K562 (cell line): ENCODE measurements at regions not wholly inside any gene's neighbourhood (a gene's known extent, or its start where the extent isn't known, plus 50 kb on each side); places are given as distances from the start of the nearest gene placed in this dataset.

ENCODE experiments used
- ATAC-seq: fragments of 200-7000 bp; cut with Tn5 transposase; 3 replicates; pipeline ENCODE4 v1.9.1; 2020; ENCODE audit warnings: moderate library complexity
- BruUV-seq: library from RNA; stranded (reverse); fragments of 400-500 nt; replicated peaks from 2 replicates; lab custom pipeline; 2021; lab: Mats Ljungman, UMichigan
- CTCF ChIA-PET: fragments of 300-600 bp; formaldehyde crosslinking; extraction: SDS; loops from one replicate; lab custom pipeline; 2021; ENCODE audit warnings: low intra/inter-chr PET ratio; lab: Yijun Ruan, JAX
- POLR2A ChIA-PET: fragments of 300-600, 350-650 bp; sonication (Branson Sonifier 250); formaldehyde crosslinking; extraction: SDS; loops from one replicate; lab custom pipeline; 2021; ENCODE audit warnings: antibody characterized with exemption, inconsistent platforms; lab: Yijun Ruan, JAX
- DNase-seq, 4 experiments: peaks; one replicate each; pipeline versions ENCODE4 v3.0.0 to v3.0.0-alpha.2; 2011 to 2018; ENCODE audit warnings: low spot score in 3 of 4, mixed read lengths in 3 of 4; ENCODE audit errors: extremely low read depth in 1 of 4
- FAIRE-seq: peaks from 2 replicates; lab custom pipeline; 2011; peaks lifted over from hg19 to GRCh38; lab: Jason Lieb, UNC
- H2AFZ ChIP-seq: 2 replicates; pipeline ENCODE4 v1.6.0; 2011; ENCODE audit warnings: low read depth, low read length, control low read depth, inconsistent platforms
- H3K27ac ChIP-seq: fragments of 200-600 bp; 3 replicates; pipeline ENCODE4 v1.8.0; 2011; ENCODE audit warnings: low read depth, mild to moderate bottlenecking, control low read depth, inconsistent platforms, low read length, moderate library complexity, mixed read lengths; ENCODE audit errors: extremely low read depth
- H3K27me3 ChIP-seq, 2 experiments: fragments of 300-600 bp in 1 of 2; 2 replicates in 1 of 2; 3 replicates in 1 of 2; pipeline versions ENCODE4 v1.6.0 to v1.8.0; 2011; ENCODE audit warnings: inconsistent platforms in 2 of 2, low read length in 2 of 2, mild to moderate bottlenecking in 1 of 2, mixed read lengths in 1 of 2, moderate library complexity in 1 of 2; ENCODE audit not compliant: control insufficient read depth in 2 of 2, insufficient read depth in 2 of 2
- H3K36me3 ChIP-seq: fragments of 300-600 bp; 3 replicates; pipeline ENCODE4 v1.8.0; 2011; ENCODE audit warnings: mild to moderate bottlenecking, low read length, inconsistent platforms; ENCODE audit not compliant: control insufficient read depth, insufficient read depth
- H3K4me1 ChIP-seq, 2 experiments: fragments of 200-600 bp in 1 of 2; replicated peaks in 1 of 2; 2 replicates in 1 of 2; 3 replicates in 1 of 2; pipeline versions ENCODE4 v1.5.1 to v1.8.0; 2011; ENCODE audit warnings: inconsistent platforms in 2 of 2, low read length in 2 of 2, mild to moderate bottlenecking in 1 of 2, mixed read lengths in 1 of 2, moderate library complexity in 1 of 2; ENCODE audit not compliant: control insufficient read depth in 2 of 2, insufficient read depth in 2 of 2
- H3K4me2 ChIP-seq: 2 replicates; pipeline ENCODE4 v1.6.1; 2011; ENCODE audit warnings: low read length, control low read depth, inconsistent platforms, mixed read lengths; ENCODE audit not compliant: insufficient read depth
- H3K4me3 ChIP-seq: fragments of 200-600 bp; sonication (generic), shearing (Covaris generic); 2 replicates; pipeline ENCODE4 v1.5.1; 2016; ENCODE audit warnings: control low read depth, inconsistent platforms
- H3K79me2 ChIP-seq: fragments of 200-600 bp; 3 replicates; pipeline ENCODE4 v1.8.0; 2011; ENCODE audit warnings: low read length, inconsistent platforms; ENCODE audit not compliant: control insufficient read depth, insufficient read depth
- H3K9ac ChIP-seq, 2 experiments: 2 replicates each; pipeline versions ENCODE4 v1.6.0 to v1.6.1; 2011; ENCODE audit warnings: low read depth in 2 of 2, low read length in 2 of 2, control low read depth in 1 of 2, inconsistent platforms in 1 of 2, mild to moderate bottlenecking in 1 of 2, mixed read lengths in 1 of 2; ENCODE audit not compliant: insufficient read depth in 1 of 2
- H3K9me1 ChIP-seq: one replicate; pipeline ENCODE4 v1.6.0; 2011; ENCODE audit warnings: inconsistent platforms, mild to moderate bottlenecking, low read length, moderate library complexity; ENCODE audit not compliant: control insufficient read depth, insufficient read depth
- H3K9me3 ChIP-seq: replicated peaks from 2 replicates; pipeline ENCODE4 v1.5.1; 2011; ENCODE audit warnings: low read depth, low read length, inconsistent platforms; ENCODE audit not compliant: control insufficient read depth, insufficient read depth
- H4K20me1 ChIP-seq: replicated peaks from 2 replicates; pipeline ENCODE4 v1.6.1; 2011; ENCODE audit warnings: low read length, inconsistent platforms, mixed read lengths; ENCODE audit not compliant: control insufficient read depth, insufficient read depth
- CREB3 ChIP-seq: fragments of 450-650 bp; conservative IDR thresholded peaks from 2 replicates; pipeline ENCODE4 v1.6.1; 2016; ENCODE audit warnings: missing genetic modification characterization, low read depth, mild to moderate bottlenecking, missing compliant biosample characterization, moderate library complexity
- FOXP1 ChIP-seq: sonication (generic); formaldehyde crosslinking; IDR thresholded peaks from 2 replicates; pipeline ENCODE4 v1.8.0; 2022; ENCODE audit warnings: mild to moderate bottlenecking, missing genetic modification reagents
- GTF3C2 ChIP-seq: IDR thresholded peaks from 3 replicates; pipeline ENCODE4 v1.6.1; 2011; ENCODE audit warnings: borderline replicate concordance, mild to moderate bottlenecking, moderate library complexity; ENCODE audit not compliant: insufficient read length; ENCODE audit errors: extremely low read depth
- HNRNPK ChIP-seq: fragments of 200-400 bp; formaldehyde crosslinking; IDR thresholded peaks from one replicate; pipeline ENCODE4 v1.6.1; 2018; ENCODE audit warnings: mild to moderate bottlenecking, low read depth, low read length; ENCODE audit not compliant: poor library complexity, severe bottlenecking
- LCOR ChIP-seq: sonication (generic); formaldehyde crosslinking; IDR thresholded peaks from 2 replicates; pipeline ENCODE4 v1.8.0; 2022; ENCODE audit warnings: mild to moderate bottlenecking, missing genetic modification reagents
- MIER1 ChIP-seq: fragments of 450-650 bp; IDR thresholded peaks from 2 replicates; pipeline ENCODE4 v1.6.1; 2016; ENCODE audit warnings: antibody characterized with exemption, mild to moderate bottlenecking, low read depth
- MTA3 ChIP-seq: fragments of 450-650 bp; formaldehyde crosslinking; IDR thresholded peaks from 2 replicates; pipeline ENCODE4 v1.6.1; 2017; ENCODE audit warnings: mild to moderate bottlenecking, borderline replicate concordance
- MYBL2 ChIP-seq, 2 experiments: fragments of 450-650 bp in 1 of 2; sonication (generic) in 1 of 2; formaldehyde crosslinking in 1 of 2; IDR thresholded peaks; 2 replicates each; pipeline versions ENCODE4 v1.6.1 to v1.8.1; 2017 to 2022; ENCODE audit warnings: borderline replicate concordance in 1 of 2, inconsistent platforms in 1 of 2, low read depth in 1 of 2, mild to moderate bottlenecking in 1 of 2, missing genetic modification reagents in 1 of 2, moderate library complexity in 1 of 2
- NFATC3 ChIP-seq: fragments of 450-650 bp; IDR thresholded peaks from 2 replicates; pipeline ENCODE4 v1.6.1; 2017; ENCODE audit warnings: mild to moderate bottlenecking
- PHB2 ChIP-seq: fragments of 450-650 bp; IDR thresholded peaks from 2 replicates; pipeline ENCODE4 v1.6.1; 2017; ENCODE audit warnings: low read depth
- PTBP1 ChIP-seq: fragments of 200-400 bp; formaldehyde crosslinking; IDR thresholded peaks from 2 replicates; pipeline ENCODE4 v1.6.1; 2017; ENCODE audit warnings: low read depth, low read length
- SP1 ChIP-seq: sonication (generic); formaldehyde crosslinking; IDR thresholded peaks from 2 replicates; pipeline ENCODE4 v1.8.1; 2022; ENCODE audit warnings: mild to moderate bottlenecking, missing genetic modification reagents
- TCFL5 ChIP-seq: fragments of 250-450 bp; sonication (Bioruptor Pico); conservative IDR thresholded peaks from 2 replicates; pipeline ENCODE4 v1.6.1; 2021; ENCODE audit warnings: mild to moderate bottlenecking, moderate library complexity, matching md5 sums
- THAP7 ChIP-seq: fragments of 250-450 bp; sonication (Bioruptor Pico); IDR thresholded peaks from 2 replicates; pipeline ENCODE4 v1.5.0; 2021
- THRAP3 ChIP-seq: fragments of 450-650 bp; IDR thresholded peaks from 2 replicates; pipeline ENCODE4 v1.6.1; 2016; ENCODE audit warnings: mild to moderate bottlenecking, inconsistent platforms, borderline replicate concordance
- ZNF431 ChIP-seq: sonication (generic); formaldehyde crosslinking; IDR thresholded peaks from 2 replicates; pipeline ENCODE4 v1.8.0; 2022; ENCODE audit warnings: mild to moderate bottlenecking, missing genetic modification reagents
- in situ Hi-C: fragments of 300-500 bp; cut with MboI; formaldehyde crosslinking; loops from 4 replicates; pipeline ENCODE4 v1.15.0; 2018; ENCODE audit warnings: inconsistent platforms, mixed read lengths
- intact Hi-C: fragments of 100-400 bp; cut with micrococcal nuclease; formaldehyde crosslinking; loops from 2 replicates; pipeline ENCODE4 v1.14.2; 2022

GRCh38 chr18:34297287-34297686 lies 72.6 kb upstream of the NOL4 start:
- BruUV-seq, result no TSS peak
- FAIRE-seq, result no peak

More at GRCh38 chr18:34297287-34297686, 72.6 kb upstream of the NOL4 start:
- ATAC-seq, result no peak
- DNase-seq, result no peak
- no peaks in the 10 kb centered on the region for H3K27me3 ChIP-seq
- no peaks in the 10 kb centered on the region; the same call in 1 of the 2 replicates for H3K9me3 ChIP-seq
- H3K4me2 ChIP-seq, result no peak overlapping the region
- H3K36me3 ChIP-seq, result no peaks in the 10 kb centered on the region
- no peaks in the 10 kb centered on the region for H4K20me1 ChIP-seq
- in situ Hi-C loops (no loop called here), intact Hi-C loops (no loop called here)
- H3K9me1 ChIP-seq, result no peaks in the 10 kb centered on the region
- no peaks in the 10 kb centered on the region for H3K79me2 ChIP-seq
- no peak overlapping the region for H2AFZ ChIP-seq
- TF ChIP-seq THAP7 (CRISPR knock-in tag), result no peak
- no peak for TF ChIP-seq NFATC3
- TF ChIP-seq THRAP3, result no peak
- TF ChIP-seq MTA3, result no peak
- no peak for TF ChIP-seq PHB2
- no peak for TF ChIP-seq PTBP1
- no peak for TF ChIP-seq ZNF431 (CRISPR knock-in tag)
- no peak for TF ChIP-seq HNRNPK
- no peak for TF ChIP-seq SP1
- TF ChIP-seq MIER1, result no peak
- no peak for TF ChIP-seq MYBL2 (IDR thresholded peaks at IDR 0.05; ENCODE audit: low read depth)
- TF ChIP-seq MYBL2 (CRISPR knock-in tag; IDR thresholded peaks at IDR 0.05; ENCODE audit: borderline replicate concordance), result no peak
- no peak for TF ChIP-seq GTF3C2
- TF ChIP-seq FOXP1 (CRISPR knock-in tag), result no peak
- TF ChIP-seq LCOR, result no peak
- no peak for TF ChIP-seq CREB3
- TF ChIP-seq TCFL5, result no peak
- no peaks in the 10 kb centered on the region for H3K4me1 ChIP-seq
- H3K27ac ChIP-seq, result no peak overlapping the region
- ChIA-PET POLR2A (no interaction called here), CTCF (no interaction called here)
- H3K9ac ChIP-seq, result no peak overlapping the region
- H3K4me3 ChIP-seq, result no peak overlapping the region
